Endothelial cell (in vitro differentiated cells): ENCODE measurements at regions not wholly inside any gene's neighbourhood (a gene's known extent, or its start where the extent isn't known, plus 50 kb on each side); places are given as distances from the start of the nearest gene placed in this dataset.

ENCODE experiments used
- DNase-seq: peaks from one replicate; pipeline ENCODE4 v3.0.0; 2021; ENCODE audit warnings: low spot score
- H3K27ac Mint-ChIP-seq: one replicate; pipeline ENCODE4 v1.8.0; 2021; ENCODE audit warnings: mixed read lengths, inconsistent platforms; ENCODE audit not compliant: unreplicated experiment
- H3K27me3 Mint-ChIP-seq: one replicate; pipeline ENCODE4 v1.8.0; 2021; ENCODE audit warnings: mild to moderate bottlenecking, moderate library complexity, mixed read lengths, inconsistent platforms; ENCODE audit not compliant: unreplicated experiment
- H3K36me3 Mint-ChIP-seq: one replicate; pipeline ENCODE4 v1.8.0; 2021; ENCODE audit warnings: mild to moderate bottlenecking, low read depth, mixed read lengths, inconsistent platforms; ENCODE audit not compliant: unreplicated experiment
- H3K4me1 Mint-ChIP-seq: one replicate; pipeline ENCODE4 v1.8.0; 2021; ENCODE audit warnings: mild to moderate bottlenecking, mixed read lengths, inconsistent platforms; ENCODE audit not compliant: unreplicated experiment
- H3K4me3 Mint-ChIP-seq: one replicate; pipeline ENCODE4 v1.8.0; 2021; ENCODE audit warnings: mild to moderate bottlenecking, mixed read lengths, inconsistent platforms; ENCODE audit not compliant: unreplicated experiment
- H3K9me3 Mint-ChIP-seq: one replicate; pipeline ENCODE4 v1.8.0; 2021; ENCODE audit warnings: mixed read lengths, inconsistent platforms; ENCODE audit not compliant: unreplicated experiment
- TF ChIP-seq, protein P1 (sequence below): fragments of 200-600 bp; sonication (generic); IDR thresholded peaks from one replicate; pipeline ENCODE4 v1.5.0; 2021; ENCODE audit warnings: antibody characterized with exemption; ENCODE audit not compliant: unreplicated experiment

DNA sequence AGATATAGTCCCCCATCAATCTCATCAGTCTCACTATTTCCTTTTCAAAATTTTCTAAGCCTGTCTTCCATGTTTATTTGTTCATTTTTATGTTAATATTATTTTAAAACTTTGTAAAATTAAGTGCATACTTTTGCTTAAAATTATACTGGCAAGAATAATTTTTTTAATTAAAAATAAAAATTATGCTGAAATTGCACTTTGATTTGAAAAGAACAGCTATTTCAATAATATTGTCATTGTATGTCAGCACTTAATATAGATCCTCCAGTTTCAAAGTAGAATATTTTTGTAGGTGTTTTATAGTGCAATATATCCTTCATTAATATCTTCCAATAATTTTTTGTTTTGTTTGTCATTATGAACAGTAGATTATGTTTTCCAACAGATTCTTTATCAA, 99.0 kb upstream of the MAGI2 start:
- no peaks in the 10 kb centered on the region for H3K9me3 Mint-ChIP-seq
- H3K27me3 Mint-ChIP-seq = no peaks in the 10 kb centered on the region
- TF ChIP-seq, protein P1, sequence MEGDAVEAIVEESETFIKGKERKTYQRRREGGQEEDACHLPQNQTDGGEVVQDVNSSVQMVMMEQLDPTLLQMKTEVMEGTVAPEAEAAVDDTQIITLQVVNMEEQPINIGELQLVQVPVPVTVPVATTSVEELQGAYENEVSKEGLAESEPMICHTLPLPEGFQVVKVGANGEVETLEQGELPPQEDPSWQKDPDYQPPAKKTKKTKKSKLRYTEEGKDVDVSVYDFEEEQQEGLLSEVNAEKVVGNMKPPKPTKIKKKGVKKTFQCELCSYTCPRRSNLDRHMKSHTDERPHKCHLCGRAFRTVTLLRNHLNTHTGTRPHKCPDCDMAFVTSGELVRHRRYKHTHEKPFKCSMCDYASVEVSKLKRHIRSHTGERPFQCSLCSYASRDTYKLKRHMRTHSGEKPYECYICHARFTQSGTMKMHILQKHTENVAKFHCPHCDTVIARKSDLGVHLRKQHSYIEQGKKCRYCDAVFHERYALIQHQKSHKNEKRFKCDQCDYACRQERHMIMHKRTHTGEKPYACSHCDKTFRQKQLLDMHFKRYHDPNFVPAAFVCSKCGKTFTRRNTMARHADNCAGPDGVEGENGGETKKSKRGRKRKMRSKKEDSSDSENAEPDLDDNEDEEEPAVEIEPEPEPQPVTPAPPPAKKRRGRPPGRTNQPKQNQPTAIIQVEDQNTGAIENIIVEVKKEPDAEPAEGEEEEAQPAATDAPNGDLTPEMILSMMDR = no peak
- no peak overlapping the region for H3K4me3 Mint-ChIP-seq
- no peak for DNase-seq
- H3K36me3 Mint-ChIP-seq = no peaks in the 10 kb centered on the region
- H3K4me1 Mint-ChIP-seq = no peaks in the 10 kb centered on the region
- no peak overlapping the region for H3K27ac Mint-ChIP-seq

GRCh38 chr7:79548727-79549126, 95.3 kb upstream of the MAGI2 start:
- no peaks in the 10 kb centered on the region for H3K9me3 Mint-ChIP-seq
- TF ChIP-seq, protein P1 = no peak
- no peaks in the 10 kb centered on the region for H3K27me3 Mint-ChIP-seq
- H3K27ac Mint-ChIP-seq = no peak overlapping the region
- no peaks in the 10 kb centered on the region for H3K36me3 Mint-ChIP-seq
- H3K4me3 Mint-ChIP-seq = no peak overlapping the region
- no peak for DNase-seq
- no peaks in the 10 kb centered on the region for H3K4me1 Mint-ChIP-seq

GRCh38 chr7:79547132-79547531, 93.7 kb upstream of the MAGI2 start:
- H3K27ac Mint-ChIP-seq = no peak overlapping the region
- H3K36me3 Mint-ChIP-seq = no peaks in the 10 kb centered on the region
- TF ChIP-seq, protein P1 = no peak
- H3K4me1 Mint-ChIP-seq = no peaks in the 10 kb centered on the region
- no peak for DNase-seq
- H3K4me3 Mint-ChIP-seq = no peak overlapping the region
- H3K9me3 Mint-ChIP-seq = no peaks in the 10 kb centered on the region
- no peaks in the 10 kb centered on the region for H3K27me3 Mint-ChIP-seq

DNA sequence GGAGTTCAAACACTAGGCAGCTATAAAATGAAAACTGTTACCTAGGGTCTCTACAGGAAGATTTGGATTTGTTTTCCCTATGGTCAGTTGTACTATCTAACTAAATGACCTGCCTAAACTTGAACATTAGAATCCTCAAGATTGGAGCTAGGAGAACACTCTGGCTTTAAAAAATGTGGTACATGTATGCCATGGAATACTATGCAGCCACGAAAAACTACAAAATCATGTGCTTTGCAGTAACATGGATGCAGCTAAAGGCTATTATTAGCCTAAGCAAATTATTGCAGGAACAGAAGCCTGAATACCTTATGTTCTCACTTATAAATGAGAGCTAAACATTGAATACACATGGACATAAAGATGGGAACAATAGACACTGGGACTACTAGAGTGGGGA, 87.1 kb upstream of the MAGI2 start:
- TF ChIP-seq, protein P1 = no peak
- no peaks in the 10 kb centered on the region for H3K27me3 Mint-ChIP-seq
- DNase-seq = no peak
- no peak overlapping the region for H3K4me3 Mint-ChIP-seq
- no peaks in the 10 kb centered on the region for H3K36me3 Mint-ChIP-seq
- H3K4me1 Mint-ChIP-seq = no peaks in the 10 kb centered on the region
- H3K27ac Mint-ChIP-seq = no peak overlapping the region
- no peaks in the 10 kb centered on the region for H3K9me3 Mint-ChIP-seq

- Mint-ChIP-seq H3K36me3 (no peaks in the 10 kb centered on the region), H3K4me1 (no peaks in the 10 kb centered on the region), H3K4me3 (no peak overlapping the region), H3K27me3 (no peaks in the 10 kb centered on the region), H3K9me3 (no peaks in the 10 kb centered on the region), H3K27ac (no peak overlapping the region)
- TF ChIP-seq, protein P1 = no peak
- DNase-seq = no peak
Observed at GRCh38 chr7:79534128-79534527, 80.7 kb upstream of the MAGI2 start.
